ENCODE measurements at regions not wholly inside any gene's neighbourhood (a gene's known extent, or its start where the extent isn't known, plus 50 kb on each side); places are given as distances from the start of the nearest gene placed in this dataset.

- no peak for DNase-seq (ENCODE audit: extremely low spot score in 2 of 2)
- H3K27ac ChIP-seq = no peak overlapping the region
- no peak overlapping the region for H3K4me3 ChIP-seq
- TF ChIP-seq POLR2AphosphoS5 (IDR thresholded peaks at IDR 0.05; ENCODE audit: insufficient read depth in 1 of 2, low read depth in 1 of 2) = no peak
- TF ChIP-seq POLR2A (IDR thresholded peaks at IDR 0.05) = no peak
- TF ChIP-seq CTCF (IDR thresholded peaks at IDR 0.05) = no peak
- no peaks in the 10 kb centered on the region for H3K36me3 ChIP-seq
- H3K27me3 ChIP-seq = no peaks in the 10 kb centered on the region
- H3K9me3 ChIP-seq = no peaks in the 10 kb centered on the region
- intact Hi-C loops (cut with DNase I) = no loop called here
- H3K4me1 ChIP-seq = no peaks in the 10 kb centered on the region
Measured at GRCh38 chr1:88291611-88292354, 392.3 kb upstream of the PKN2 start.

GRCh38 chr1:88293691-88294190 is 390.3 kb upstream of the PKN2 start:
- TF ChIP-seq POLR2A (IDR thresholded peaks at IDR 0.05) (no peak), CTCF (IDR thresholded peaks at IDR 0.05) (no peak), POLR2AphosphoS5 (IDR thresholded peaks at IDR 0.05; ENCODE audit: insufficient read depth in 1 of 2, low read depth in 1 of 2) (no peak)
- Histone ChIP-seq H3K4me3 (no peak overlapping the region), H3K27me3 (no peaks in the 10 kb centered on the region), H3K36me3 (no peaks in the 10 kb centered on the region), H3K27ac (no peak overlapping the region), H3K4me1 (no peaks in the 10 kb centered on the region), H3K9me3 (no peaks in the 10 kb centered on the region)
- no peak for DNase-seq (ENCODE audit: extremely low spot score in 2 of 2)
- intact Hi-C loops (cut with DNase I) = no loop called here

- Histone ChIP-seq H3K4me3 (no peak overlapping the region), H3K27me3 (no peaks in the 10 kb centered on the region)
- intact Hi-C loops (cut with DNase I) = no loop called here
Measured at GRCh38 chr1:88296227-88296626, 387.8 kb upstream of the PKN2 start.

GRCh38 chr1:88296642-88297041 is 387.4 kb upstream of the PKN2 start:
- no peaks in the 10 kb centered on the region for H3K9me3 ChIP-seq
- no peaks in the 10 kb centered on the region for H3K4me1 ChIP-seq
- no peak for DNase-seq (ENCODE audit: extremely low spot score in 2 of 2)
- no peak overlapping the region for H3K27ac ChIP-seq
- H3K36me3 ChIP-seq = no peaks in the 10 kb centered on the region
- no peak overlapping the region for H3K4me3 ChIP-seq
- no peaks in the 10 kb centered on the region for H3K27me3 ChIP-seq
- TF ChIP-seq POLR2AphosphoS5 (IDR thresholded peaks at IDR 0.05; ENCODE audit: insufficient read depth in 1 of 2, low read depth in 1 of 2) (no peak), CTCF (IDR thresholded peaks at IDR 0.05) (no peak), POLR2A (IDR thresholded peaks at IDR 0.05) (no peak)
- intact Hi-C loops (cut with DNase I) = no loop called here

More at GRCh38 chr1:88296227-88296626, 387.8 kb upstream of the PKN2 start:
- Histone ChIP-seq H3K27ac (no peak overlapping the region), H3K9me3 (no peaks in the 10 kb centered on the region), H3K36me3 (no peaks in the 10 kb centered on the region), H3K4me1 (no peaks in the 10 kb centered on the region)
- DNase-seq (ENCODE audit: extremely low spot score in 2 of 2) = no peak
- TF ChIP-seq POLR2AphosphoS5 (IDR thresholded peaks at IDR 0.05; ENCODE audit: insufficient read depth in 1 of 2, low read depth in 1 of 2) = no peak
- TF ChIP-seq CTCF (IDR thresholded peaks at IDR 0.05) = no peak
- no peak for TF ChIP-seq POLR2A (IDR thresholded peaks at IDR 0.05)

GRCh38 chr1:88298506-88298905 is 385.6 kb upstream of the PKN2 start:
- intact Hi-C loops (cut with DNase I) = no loop called here
- DNase-seq (ENCODE audit: extremely low spot score in 2 of 2) = no peak
- H3K9me3 ChIP-seq = no peaks in the 10 kb centered on the region
- H3K4me1 ChIP-seq = peaks cover 6% of the 10 kb centered on the region
- H3K36me3 ChIP-seq = no peaks in the 10 kb centered on the region
- H3K27me3 ChIP-seq = no peaks in the 10 kb centered on the region
- no peak overlapping the region for H3K4me3 ChIP-seq
- TF ChIP-seq POLR2AphosphoS5 (IDR thresholded peaks at IDR 0.05; ENCODE audit: insufficient read depth in 1 of 2, low read depth in 1 of 2) = no peak
- TF ChIP-seq CTCF (IDR thresholded peaks at IDR 0.05) = no peak
- TF ChIP-seq POLR2A (IDR thresholded peaks at IDR 0.05) = no peak
- no peak overlapping the region for H3K27ac ChIP-seq
